ENCODE measurements at regions not wholly inside any gene's neighbourhood (a gene's known extent, or its start where the extent isn't known, plus 50 kb on each side); places are given as distances from the start of the nearest gene placed in this dataset.

GRCh38 chr4:79528241-79528706 is 120.2 kb upstream of the GK2 start:
- DNase-seq = no peak

GRCh38 chr4:79526641-79527565 is 118.9 kb upstream of the GK2 start:
- no peak for DNase-seq

GRCh38 chr4:79516114-79516513 is 108.1 kb upstream of the GK2 start:
- DNase-seq = no peak

GRCh38 chr4:79514621-79515329 is 106.7 kb upstream of the GK2 start:
- no peak for DNase-seq

GRCh38 chr4:79513576-79513975 is 105.5 kb upstream of the GK2 start:
- no peak for DNase-seq

- no peak for DNase-seq
These were observed 104.3 kb upstream of the GK2 start for GRCh38 chr4:79512363-79512762.

GRCh38 chr4:79502081-79502480 is 94.1 kb upstream of the GK2 start:
- DNase-seq = no peak

GRCh38 chr4:79498282-79498681 is 90.3 kb upstream of the GK2 start:
- DNase-seq = no peak

GRCh38 chr4:79497001-79497400 is 89.0 kb upstream of the GK2 start:
- no peak for DNase-seq

- no peak for DNase-seq
These were observed 87.4 kb upstream of the GK2 start for GRCh38 chr4:79495447-79495846.

- no peak for DNase-seq
These were observed 84.1 kb upstream of the GK2 start for GRCh38 chr4:79492148-79492547.

- no peak for DNase-seq
These were observed 81.5 kb upstream of the GK2 start for GRCh38 chr4:79489506-79489905.

- DNase-seq = no peak
These were observed 68.2 kb upstream of the GK2 start for GRCh38 chr4:79476196-79476595.

- no peak for DNase-seq
These were observed 65.4 kb upstream of the GK2 start for GRCh38 chr4:79473439-79473724.

- peak; percentile 32 for DNase-seq
These were observed 64.8 kb upstream of the GK2 start for GRCh38 chr4:79472693-79473438.

GRCh38 chr4:79472036-79472435 is 64.0 kb upstream of the GK2 start:
- DNase-seq = no peak

GRCh38 chr4:79471309-79471708 is 63.3 kb upstream of the GK2 start:
- no peak for DNase-seq

- DNase-seq = peak; percentile 35
These were observed 59.4 kb upstream of the GK2 start for GRCh38 chr4:79467246-79467932.

- DNase-seq = no peak
These were observed 58.6 kb upstream of the GK2 start for GRCh38 chr4:79466621-79467020.
